Endometrium (tissue), 2 donors: ENCODE measurements at regions not wholly inside any gene's neighbourhood (a gene's known extent, or its start where the extent isn't known, plus 50 kb on each side); places are given as distances from the start of the nearest gene placed in this dataset.
A peak's percentile ranks its signal among the peaks of the same experiment; 100 is the strongest.
"Not testable (repeated sequence)": the region's sequence is repeated elsewhere in the genome, so short reads cannot be mapped to it uniquely, and the experiment has no call there.

Experiments used
- FAIRE-seq: peaks from 2 replicates; lab custom pipeline; 2012; peaks lifted over from hg19 to GRCh38; lab: Jason Lieb, UNC
- donor health status: control.
- donor health status: control.

DNA sequence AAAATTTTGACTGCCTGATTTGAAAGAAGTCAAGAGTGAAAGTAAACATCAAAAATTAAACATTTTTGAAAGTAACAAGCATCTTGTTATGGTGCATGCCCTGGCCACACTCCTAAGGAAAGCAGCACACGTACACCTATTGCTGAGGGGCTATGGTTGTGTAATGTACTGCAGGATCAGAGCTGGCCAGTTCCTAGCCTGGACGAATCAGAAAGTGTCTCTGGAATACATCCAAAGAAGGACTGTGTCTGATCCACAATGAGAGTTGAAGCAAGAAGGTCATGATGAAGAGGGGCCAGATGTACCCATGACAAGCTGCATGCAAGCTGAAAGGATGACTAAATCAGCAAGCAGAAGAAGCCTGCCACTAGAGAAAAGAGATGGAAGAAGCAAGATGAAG is 618.2 kb downstream of the TLE1 start:
- FAIRE-seq: no peak

DNA sequence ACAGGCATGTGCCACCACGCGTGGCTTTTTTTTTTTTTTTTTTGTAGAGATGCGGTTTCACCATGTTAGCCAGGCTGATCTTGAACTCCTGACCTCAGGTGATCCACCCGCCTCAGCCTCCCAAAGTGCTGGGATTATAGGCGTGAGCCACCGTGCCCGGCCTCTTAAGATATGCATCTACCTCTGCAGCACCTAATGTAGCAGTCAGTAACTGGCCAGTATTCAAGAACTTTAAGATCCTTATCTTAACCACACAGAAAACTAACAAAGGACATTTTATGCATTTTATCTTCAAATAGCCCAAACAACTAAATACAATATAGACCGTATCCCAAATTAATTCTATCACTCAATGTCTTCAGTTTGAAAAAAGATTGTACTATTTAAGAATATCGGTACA is 618.7 kb downstream of the TLE1 start:
- peak; percentile 4 for FAIRE-seq

DNA sequence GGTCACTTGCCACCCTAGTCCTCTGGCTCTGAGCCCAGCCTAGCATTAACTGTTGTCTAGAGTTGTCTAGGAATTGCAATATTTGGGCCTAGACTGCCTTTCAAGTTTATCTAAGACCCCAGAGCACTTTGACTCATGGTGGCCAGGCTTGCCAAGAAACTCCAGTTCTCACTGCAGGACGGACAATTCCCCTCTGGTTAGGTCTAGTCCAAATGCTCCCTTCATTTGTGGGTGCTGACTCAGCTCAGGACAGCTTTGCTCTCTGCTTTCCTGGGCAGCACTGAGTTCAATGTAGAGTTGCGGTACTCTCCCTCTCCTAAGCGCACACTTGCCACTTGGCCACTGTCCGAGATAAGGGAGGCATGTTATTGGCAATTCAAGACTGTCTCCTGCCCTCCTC is 619.4 kb downstream of the TLE1 start:
- no peak for FAIRE-seq

DNA sequence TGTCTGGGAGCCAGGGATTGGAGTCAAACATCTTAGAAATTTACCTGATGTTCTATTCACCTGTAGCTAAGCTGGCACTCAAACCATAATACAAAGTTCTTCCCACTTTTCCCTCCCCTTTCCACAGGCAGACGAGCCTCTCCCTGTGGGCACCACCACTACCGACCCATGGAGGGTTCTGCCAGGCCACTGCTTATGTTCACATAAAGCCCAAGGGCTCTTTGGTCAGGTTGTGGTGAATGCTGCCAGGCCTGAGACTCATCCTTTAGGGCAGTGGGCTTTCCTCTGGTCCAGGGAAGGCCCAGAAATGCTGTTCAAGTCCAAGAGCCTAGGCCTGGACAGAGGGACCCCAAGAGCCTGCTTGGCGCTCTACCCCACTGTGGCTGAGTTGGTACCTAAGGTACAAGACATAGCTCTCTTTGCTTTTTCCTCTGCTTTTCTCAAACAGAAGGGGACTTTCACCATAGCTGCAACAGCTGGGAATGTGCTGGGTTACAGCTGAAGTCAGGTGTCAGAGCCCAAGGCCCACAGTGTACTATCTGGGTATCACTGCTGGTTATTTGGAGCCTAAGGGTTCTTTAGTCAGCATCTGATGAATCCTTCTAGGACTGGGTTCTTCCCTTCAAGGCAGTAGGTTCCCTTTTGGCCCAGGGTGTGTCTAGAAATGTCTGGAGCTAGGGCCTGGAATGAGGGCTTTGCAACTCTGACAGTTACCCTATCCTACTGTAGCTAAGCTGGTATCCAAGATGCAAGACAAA is 620.1 kb downstream of the TLE1 start:
- no peak for FAIRE-seq

DNA sequence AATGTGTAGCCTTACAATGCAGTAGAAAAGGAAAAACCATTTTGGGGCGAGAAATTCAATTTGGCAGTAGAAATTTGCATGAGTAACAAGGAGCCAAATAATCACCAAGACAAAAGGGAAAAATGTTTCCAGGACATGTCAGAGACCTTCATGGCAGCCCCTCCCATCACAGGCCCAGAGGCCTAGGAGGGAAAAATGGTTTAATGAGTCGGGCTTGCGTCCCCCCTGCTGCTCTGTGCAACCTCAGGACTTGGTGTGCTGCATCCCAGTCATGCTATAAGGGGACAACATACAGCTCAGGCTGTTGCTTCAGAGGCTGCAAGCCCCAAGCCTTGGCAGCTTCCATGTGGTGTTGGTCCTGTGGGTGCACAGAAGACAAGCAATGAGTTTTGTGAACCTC is 626.4 kb downstream of the TLE1 start:
- FAIRE-seq: not testable (repeated sequence)

DNA sequence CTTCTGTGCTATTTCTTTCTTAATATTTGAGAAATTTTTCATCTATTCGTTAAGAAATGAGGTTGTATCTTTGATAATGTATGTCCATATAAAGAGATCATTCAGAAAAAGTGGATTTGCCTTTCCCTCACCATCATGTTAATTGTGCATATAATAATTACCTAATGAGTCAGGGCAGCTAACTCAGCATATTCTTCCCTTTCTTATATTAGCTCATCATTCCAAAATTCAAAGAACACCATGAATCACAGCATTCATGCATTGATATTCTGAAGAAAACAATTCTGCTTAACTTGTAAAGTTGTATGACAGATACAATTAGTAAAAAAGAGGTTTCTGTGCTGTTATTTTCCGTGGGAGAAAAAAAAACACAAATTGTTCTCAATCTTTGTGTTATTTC is 630.6 kb downstream of the TLE1 start:
- FAIRE-seq: no peak

DNA sequence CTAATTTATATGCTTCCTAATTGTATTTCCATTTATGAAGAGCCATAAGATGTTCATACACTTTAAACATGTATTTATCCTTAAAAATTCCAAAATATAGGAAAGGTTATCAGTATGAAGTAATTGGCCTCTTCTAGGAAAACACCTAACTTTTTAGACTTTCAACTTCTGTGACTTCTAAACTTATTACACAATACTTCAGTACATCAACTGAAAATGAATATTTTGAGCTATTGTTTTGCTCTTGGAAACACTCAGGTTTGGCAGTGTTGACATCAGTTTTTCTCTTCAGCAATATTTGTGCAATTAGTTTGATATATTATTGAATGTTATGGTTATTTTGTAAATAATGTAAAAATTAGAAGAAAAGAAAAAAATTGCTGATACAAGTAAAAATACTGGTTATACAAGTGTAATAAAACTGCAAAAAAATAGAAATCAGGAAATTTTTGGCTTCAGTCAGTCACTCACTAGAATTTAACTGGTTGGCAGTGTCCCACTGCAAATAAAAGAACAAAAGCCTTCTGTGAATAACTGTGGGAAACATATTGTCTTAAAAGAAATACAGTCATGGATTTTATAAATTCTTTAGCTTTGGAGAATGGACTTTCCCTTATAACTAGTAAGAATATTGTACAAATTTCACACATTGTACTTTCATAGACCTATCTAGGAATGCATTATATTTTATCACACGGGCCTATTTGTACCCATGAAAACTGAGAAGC is 635.9 kb downstream of the TLE1 start:
- FAIRE-seq: peak; percentile 62

DNA sequence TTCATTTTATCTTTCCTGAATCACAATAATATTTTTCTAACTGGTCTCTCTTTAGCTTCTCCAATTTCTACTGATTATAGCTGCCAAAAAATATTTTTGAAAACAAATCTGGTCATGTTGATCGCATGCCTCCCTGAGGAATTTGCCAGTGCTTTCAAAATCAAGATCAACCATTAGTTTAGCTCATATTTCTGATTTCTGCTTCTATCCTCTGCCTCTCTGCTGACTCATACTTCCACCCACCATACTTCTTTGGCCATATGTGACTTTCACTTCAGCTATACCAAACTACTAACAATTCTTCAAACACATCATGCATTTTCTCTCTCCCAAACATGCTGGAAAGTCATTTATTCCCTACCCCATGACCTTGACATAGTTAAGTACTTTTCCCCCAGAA is 636.5 kb downstream of the TLE1 start:
- no peak for FAIRE-seq

DNA sequence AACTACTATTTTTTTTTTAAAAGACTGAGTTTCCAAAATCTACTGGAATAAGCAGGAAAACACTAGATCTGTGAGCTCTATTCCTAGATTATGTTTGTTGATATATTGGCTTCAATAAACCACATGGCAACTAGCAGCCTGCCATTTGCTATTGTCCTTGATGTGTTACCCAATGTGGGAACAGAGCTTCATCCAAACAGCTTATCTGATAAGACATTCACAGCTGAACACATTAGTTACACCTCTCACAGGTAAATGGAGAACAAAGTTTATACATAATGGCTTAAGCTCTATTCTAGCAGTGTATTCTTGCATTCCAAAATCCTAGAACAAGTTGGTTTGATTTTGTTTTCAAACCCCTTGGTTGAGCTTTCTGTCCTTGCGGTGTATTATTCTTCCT is 642.1 kb downstream of the TLE1 start:
- no peak for FAIRE-seq

DNA sequence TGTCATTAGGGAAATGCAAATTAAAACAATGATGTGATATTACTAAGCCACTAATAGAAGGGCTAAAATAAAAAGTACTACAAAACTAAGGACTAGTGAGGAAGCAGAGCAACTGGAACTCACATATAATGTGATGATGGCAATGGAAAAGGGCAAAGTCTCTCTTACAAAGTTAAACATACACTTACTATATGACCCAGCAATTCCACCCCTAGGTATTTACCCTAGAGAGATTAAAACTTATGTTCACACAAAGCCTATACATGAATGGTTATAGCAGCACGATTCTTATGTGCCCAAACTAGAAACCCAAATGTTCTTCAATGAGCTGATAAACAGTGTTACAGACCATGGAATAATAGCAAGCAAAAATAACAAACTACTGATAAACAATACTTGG is 643.7 kb downstream of the TLE1 start:
- FAIRE-seq: no peak

DNA sequence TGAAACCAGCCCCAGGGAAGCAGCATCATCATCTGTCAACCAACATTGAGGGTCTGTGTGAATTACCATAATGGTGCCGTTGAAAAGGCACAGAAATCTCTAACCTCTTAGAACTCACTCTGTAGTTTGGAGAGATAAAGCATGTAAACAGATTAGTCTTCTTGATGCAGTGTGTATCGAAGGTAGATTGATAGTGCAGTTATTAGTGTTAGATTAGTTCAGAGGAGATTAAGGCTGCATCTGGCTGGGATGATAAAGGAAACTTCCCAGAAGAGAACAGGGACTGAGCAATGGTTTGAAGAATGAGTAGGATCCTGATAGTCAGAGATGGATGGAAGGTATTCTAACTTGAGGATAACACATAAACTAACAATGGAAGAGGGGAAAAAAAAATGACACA is 651.5 kb downstream of the TLE1 start:
- no peak for FAIRE-seq

DNA sequence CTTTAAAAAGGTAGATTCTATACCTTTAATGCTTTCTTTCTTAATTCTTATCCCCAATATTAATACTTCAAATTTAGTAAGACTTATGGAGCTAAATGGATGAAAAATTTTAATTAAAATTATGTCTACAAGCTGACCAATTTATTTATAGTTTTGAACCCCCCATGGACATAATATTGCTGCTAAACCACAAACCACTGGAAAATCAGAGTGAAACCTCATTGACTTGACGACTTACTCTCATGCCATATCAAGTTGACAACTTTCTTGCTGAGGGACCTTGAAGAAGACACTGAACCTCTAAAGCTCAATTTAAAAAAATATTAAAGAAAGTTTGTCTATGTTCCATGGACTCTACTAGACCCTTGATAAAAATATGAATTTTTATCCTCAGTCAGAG is 653.7 kb downstream of the TLE1 start:
- no peak for FAIRE-seq

DNA sequence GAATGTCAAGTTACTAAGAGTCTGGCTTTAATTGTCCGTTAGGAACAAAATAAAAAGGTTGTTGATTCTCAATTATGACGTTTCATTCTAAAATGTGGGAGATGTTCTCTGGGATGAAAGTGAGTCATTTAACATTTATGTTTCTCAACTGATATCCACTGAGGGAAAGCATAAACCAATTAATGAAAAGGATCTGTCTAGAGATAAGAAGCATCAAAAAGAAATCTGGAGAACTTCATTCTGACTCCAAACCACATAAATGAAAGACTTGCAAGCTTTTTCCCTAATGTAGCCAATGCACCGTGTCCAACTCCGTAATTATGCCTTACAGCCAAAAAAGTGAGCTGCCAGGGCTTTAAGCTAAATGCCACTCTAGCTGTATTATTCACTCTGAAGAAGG is 654.2 kb downstream of the TLE1 start:
- peak; percentile 98 for FAIRE-seq

DNA sequence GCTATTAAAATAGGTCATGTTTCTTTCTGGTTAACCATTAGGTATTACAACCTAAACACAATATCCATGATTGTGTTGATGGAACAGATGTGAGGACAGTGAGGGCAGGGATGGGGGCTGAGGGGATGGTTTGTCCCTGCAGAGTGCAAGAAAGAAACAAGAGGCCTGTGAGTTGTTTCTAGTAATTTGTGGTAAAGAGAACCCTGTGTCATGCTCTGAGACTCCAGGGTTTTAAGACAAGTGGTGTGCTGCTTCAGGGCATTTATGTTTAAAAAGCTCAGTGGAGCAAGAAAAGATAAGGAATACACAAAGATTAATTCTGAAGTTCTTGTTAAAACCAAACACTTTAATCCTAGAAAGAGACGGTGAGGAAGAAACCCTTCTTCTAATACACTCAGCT is 656.5 kb downstream of the TLE1 start:
- FAIRE-seq: no peak

DNA sequence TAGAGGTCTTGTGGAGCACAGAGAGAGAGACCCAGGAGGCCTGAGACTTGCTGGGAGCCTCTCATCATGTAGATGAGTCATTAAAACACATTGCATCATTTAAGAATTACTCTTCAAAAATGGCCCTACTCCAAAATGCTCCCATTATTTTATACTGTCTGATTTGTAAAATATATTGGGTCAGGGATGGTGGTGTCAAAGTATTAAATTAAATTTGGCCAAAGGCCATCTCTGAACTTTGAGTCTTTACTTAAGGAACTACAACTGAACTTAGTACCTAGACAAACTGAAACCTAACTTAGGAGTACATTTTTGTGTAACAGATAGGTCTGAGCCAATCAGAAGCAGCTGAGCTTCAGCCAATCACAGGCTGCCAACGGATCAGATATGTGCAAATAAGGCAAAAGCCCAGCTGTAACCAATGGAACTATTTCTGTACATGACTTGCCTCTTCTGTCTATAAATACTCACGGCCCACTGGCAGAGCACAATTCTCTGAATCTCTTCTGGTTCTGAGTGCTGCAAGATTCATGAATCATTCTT is 657.2 kb downstream of the TLE1 start:
- no peak for FAIRE-seq

DNA sequence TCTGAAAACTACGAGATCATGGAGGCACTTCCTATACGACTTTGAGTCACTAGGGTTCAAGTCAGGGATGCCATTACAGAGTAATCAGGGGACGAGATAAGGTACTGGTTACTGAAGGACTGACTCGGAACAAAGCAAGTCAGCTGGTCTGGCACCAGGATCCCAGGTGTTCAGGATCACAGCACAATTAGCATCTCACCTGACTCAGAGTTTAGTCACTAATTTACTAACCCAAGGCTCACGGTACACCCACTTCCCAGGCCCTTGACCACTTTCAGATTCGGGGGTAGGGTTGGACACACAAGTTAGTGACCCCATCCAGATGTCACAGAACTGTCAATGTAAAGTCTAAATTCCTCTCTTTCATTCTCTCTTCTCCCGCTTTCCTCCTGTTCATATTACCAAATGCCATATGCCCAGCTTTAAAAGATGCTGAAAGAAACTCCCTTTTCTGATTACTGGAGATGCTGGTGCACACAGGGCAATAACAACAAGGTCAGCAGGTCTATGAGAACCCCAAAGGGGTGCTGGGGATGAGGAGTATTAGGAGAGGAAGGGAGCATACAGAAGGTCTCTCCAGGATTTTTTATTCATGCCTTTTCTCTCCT is 657.8 kb downstream of the TLE1 start:
- no peak for FAIRE-seq

DNA sequence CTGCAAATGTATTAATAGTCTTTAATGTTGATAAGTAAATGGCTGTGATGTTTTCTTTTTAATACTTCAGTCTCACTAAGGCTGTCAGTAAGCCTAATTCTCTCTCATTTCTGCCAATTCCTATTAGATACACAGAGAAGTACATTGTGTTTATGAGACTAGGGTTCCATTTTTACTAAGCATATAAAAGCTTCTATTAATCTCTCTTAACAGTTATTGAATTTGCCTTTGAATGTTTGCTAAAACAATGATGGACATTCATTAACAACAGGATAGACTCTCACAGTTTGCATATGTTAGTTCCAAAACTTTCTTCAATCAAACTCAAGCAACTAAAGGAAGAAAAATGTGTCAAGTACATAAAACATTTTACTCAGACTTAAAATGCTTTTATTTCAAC is 659.3 kb downstream of the TLE1 start:
- no peak for FAIRE-seq

DNA sequence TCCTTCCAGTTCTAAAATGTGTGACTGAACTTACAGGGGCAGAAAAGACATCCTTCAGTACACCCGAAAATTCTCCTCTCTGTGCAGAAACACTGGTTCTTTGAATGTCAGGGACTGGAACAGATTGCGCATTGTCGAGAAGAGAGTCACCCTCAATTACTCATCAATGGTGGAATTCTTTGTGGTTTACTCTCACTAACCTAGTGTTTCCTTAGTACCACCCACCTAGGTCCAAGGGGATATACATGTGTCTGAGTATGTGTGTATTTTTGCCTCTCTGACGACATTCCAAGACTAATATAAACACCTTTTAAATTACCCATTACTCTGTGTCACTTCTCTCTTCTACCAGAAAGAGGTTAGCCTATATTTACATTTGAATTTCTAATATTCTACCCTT is 660.8 kb downstream of the TLE1 start:
- no peak for FAIRE-seq

DNA sequence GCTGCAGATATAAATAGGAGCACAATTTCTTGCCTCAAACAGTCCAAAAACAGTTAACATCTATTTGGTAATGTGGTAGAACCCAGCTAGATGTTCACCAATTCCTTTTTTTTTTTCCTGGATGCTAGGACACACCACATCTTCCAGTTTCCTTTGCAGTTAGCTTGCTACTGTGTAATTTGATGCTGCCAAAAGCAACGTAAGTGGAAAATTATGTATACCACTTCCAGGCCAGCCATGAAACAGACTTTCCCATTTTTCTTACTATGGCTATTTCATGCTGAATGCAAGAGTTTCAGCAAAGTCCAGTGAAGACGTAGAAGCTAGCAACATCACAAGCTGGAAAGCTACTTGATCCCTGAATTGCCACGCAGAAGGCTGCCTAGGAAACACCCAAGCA is 667.2 kb downstream of the TLE1 start:
- FAIRE-seq: no peak

DNA sequence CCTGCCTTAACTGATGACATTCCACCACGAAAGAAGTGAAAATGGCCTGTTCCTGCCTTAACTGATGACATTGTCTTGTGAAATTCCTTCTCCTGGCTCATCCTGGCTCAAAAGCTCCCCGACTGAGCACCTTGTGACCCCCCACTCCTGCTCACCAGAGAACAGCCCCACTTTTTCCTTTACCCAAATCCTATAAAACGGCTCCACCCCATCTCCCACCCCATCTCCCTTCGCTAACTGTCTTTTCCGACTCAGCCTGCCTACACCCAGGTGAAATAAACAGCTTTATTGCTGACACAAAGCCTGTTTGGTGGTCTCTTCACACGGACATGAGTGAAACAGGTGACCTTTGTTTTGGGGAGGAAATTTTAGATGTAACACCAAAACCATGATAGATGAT is 674.4 kb downstream of the TLE1 start:
- not testable (repeated sequence) for FAIRE-seq

DNA sequence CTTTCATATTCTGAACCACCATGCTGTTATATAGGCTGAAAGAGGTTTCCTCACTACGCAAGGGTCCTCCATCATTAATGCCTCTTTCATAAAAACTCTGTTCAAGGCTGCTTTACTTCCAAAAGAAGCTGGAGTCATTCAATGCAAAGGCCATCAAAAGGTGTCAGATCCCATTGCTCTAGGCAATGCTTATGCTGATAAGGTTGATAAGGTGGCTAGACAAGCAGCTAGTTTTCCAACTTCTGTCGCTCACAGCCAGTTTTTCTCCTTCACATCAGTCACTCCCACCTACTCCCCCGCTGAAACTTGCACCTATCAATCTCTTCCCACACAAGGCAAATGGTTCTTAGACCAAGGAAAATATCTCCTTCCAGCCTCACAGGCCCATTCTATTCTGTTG is 676.2 kb downstream of the TLE1 start:
- not testable (repeated sequence) for FAIRE-seq

DNA sequence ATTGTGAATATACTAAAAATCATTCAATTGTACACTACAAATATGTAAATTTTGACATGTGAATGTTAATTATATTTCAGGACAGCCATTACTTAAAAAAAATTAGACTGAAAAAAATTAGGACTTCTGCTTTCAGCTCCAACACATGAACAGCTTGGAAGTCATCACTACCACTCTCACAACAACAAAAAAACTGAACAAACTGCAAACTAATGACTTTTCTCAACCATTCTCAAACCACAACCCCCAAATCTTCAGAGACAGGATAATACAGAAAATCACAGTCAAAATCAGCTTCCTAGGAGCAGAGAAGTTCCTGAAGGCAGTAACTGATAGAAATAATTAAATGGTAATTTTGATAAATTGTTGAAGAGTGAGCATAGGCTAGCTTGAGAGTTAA is 686.4 kb downstream of the TLE1 start:
- no peak for FAIRE-seq

DNA sequence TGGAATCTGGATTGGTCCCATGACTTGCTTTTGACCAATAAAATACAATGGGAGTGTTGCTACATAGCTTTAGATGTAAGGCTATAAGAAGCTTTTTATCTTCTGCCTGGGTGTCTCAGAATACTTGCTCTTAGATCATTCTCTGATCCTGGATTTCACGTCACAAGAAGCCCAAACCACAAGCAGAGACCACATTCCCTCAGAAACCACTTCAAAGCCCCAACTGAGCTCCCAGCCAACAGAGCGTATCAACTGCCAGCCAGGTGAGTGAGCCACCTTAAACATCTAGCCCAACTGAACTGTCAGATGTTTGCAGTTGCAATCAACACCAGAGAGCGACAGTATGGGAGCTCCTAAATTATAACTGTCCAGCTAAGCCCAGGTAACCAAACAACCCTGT is 687.1 kb downstream of the TLE1 start:
- FAIRE-seq: no peak
